WTC11 (cell line): ENCODE measurements at regions not wholly inside any gene's neighbourhood (a gene's known extent, or its start where the extent isn't known, plus 50 kb on each side); places are given as distances from the start of the nearest gene placed in this dataset.

ENCODE experiments used
- ATAC-seq: fragments of 200-7000 bp; cut with Tn5 transposase; 2 replicates; pipeline ENCODE4 v1.10.0; 2021; ENCODE audit warnings: mild to moderate bottlenecking, moderate library complexity
- CTCF ChIA-PET: fragments of 300-600 bp; sonication (Branson Sonifier 250); formaldehyde crosslinking; loops from one replicate; lab custom pipeline; 2021; ENCODE audit warnings: antibody characterized with exemption; lab: Charles Lee
- POLR2A ChIA-PET: fragments of 350-600 bp; sonication (Branson Sonifier 250); formaldehyde crosslinking; loops from one replicate; lab custom pipeline; 2021; ENCODE audit warnings: antibody characterized with exemption; lab: Charles Lee
- DNase-seq: peaks from one replicate; pipeline ENCODE4 v3.0.0; 2021; ENCODE audit warnings: low spot score
- H3K27ac Mint-ChIP-seq: 2 replicates; pipeline ENCODE4 v1.8.0; 2021; ENCODE audit warnings: mixed read lengths
- H3K27me3 Mint-ChIP-seq: 2 replicates; pipeline ENCODE4 v1.8.0; 2021; ENCODE audit warnings: low read depth, mild to moderate bottlenecking, moderate library complexity, mixed read lengths
- H3K36me3 Mint-ChIP-seq: 2 replicates; pipeline ENCODE4 v1.8.0; 2021; ENCODE audit warnings: mixed read lengths
- H3K4me1 Mint-ChIP-seq: 2 replicates; pipeline ENCODE4 v1.8.0; 2022; ENCODE audit warnings: mixed read lengths
- H3K4me3 Mint-ChIP-seq: 2 replicates; pipeline ENCODE4 v1.8.0; 2021; ENCODE audit warnings: mild to moderate bottlenecking, moderate library complexity, mixed read lengths
- H3K9me3 Mint-ChIP-seq: 2 replicates; pipeline ENCODE4 v1.8.0; 2021; ENCODE audit warnings: mixed read lengths
- EMX1 ChIP-seq: fragments of 250-450 bp; sonication (Bioruptor Pico); IDR thresholded peaks from 2 replicates; pipeline ENCODE4 v1.8.0; 2021; ENCODE audit warnings: mild to moderate bottlenecking
- ETV6 ChIP-seq: sonication (generic); formaldehyde crosslinking; IDR thresholded peaks from 2 replicates; pipeline ENCODE4 v1.8.1; 2022; ENCODE audit warnings: mild to moderate bottlenecking, missing genetic modification reagents
- FOXK1 ChIP-seq: sonication (generic); formaldehyde crosslinking; IDR thresholded peaks from 2 replicates; pipeline ENCODE4 v1.8.0; 2022; ENCODE audit warnings: mild to moderate bottlenecking, moderate library complexity, missing genetic modification reagents
- JUN ChIP-seq: sonication (generic); formaldehyde crosslinking; IDR thresholded peaks from 2 replicates; pipeline ENCODE4 v1.8.0; 2023; ENCODE audit warnings: mild to moderate bottlenecking, missing genetic modification reagents
- NR1H2 ChIP-seq: sonication (generic); formaldehyde crosslinking; IDR thresholded peaks from 2 replicates; pipeline ENCODE4 v1.9.0; 2021; ENCODE audit warnings: mild to moderate bottlenecking, moderate library complexity, missing genetic modification reagents
- SOX15 ChIP-seq: fragments of 250-450 bp; sonication (Bioruptor Pico); IDR thresholded peaks from 2 replicates; pipeline ENCODE4 v1.9.0; 2021; ENCODE audit warnings: mild to moderate bottlenecking
- SP1 ChIP-seq: sonication (generic); formaldehyde crosslinking; conservative IDR thresholded peaks from 2 replicates; pipeline ENCODE4 v1.8.1; 2022; ENCODE audit warnings: missing genetic modification reagents
- TEAD4 ChIP-seq: sonication (generic); formaldehyde crosslinking; IDR thresholded peaks from 2 replicates; pipeline ENCODE4 v1.8.0; 2022; ENCODE audit warnings: mild to moderate bottlenecking, missing genetic modification reagents
- ZNF232 ChIP-seq: sonication (generic); formaldehyde crosslinking; IDR thresholded peaks from 2 replicates; pipeline ENCODE4 v1.8.0; 2022; ENCODE audit warnings: mild to moderate bottlenecking, missing genetic modification reagents
- ZNF396 ChIP-seq: fragments of 250-450 bp; sonication (Bioruptor Pico); IDR thresholded peaks from 2 replicates; pipeline ENCODE4 v1.8.0; 2021; ENCODE audit warnings: mild to moderate bottlenecking, moderate library complexity, borderline replicate concordance
- ZNF423 ChIP-seq: fragments of 250-450 bp; sonication (Bioruptor Pico); IDR thresholded peaks from 2 replicates; pipeline ENCODE4 v2.1.2; 2022; ENCODE audit warnings: mild to moderate bottlenecking, moderate library complexity
- TF ChIP-seq, protein P1 (sequence below): sonication (generic); formaldehyde crosslinking; IDR thresholded peaks from 2 replicates; pipeline ENCODE4 v1.8.0; 2023; ENCODE audit warnings: mild to moderate bottlenecking, missing genetic modification reagents
- TF ChIP-seq, protein P2 (sequence below): sonication (generic); formaldehyde crosslinking; IDR thresholded peaks from 2 replicates; pipeline ENCODE4 v1.8.0; 2023; ENCODE audit warnings: missing genetic modification reagents
- TF ChIP-seq, protein P3 (sequence below): fragments of 250-450 bp; sonication (Bioruptor Pico); conservative IDR thresholded peaks from 2 replicates; pipeline ENCODE4 v1.9.0; 2021; ENCODE audit warnings: mild to moderate bottlenecking
- TF ChIP-seq, protein P4 (sequence below): sonication (generic); formaldehyde crosslinking; IDR thresholded peaks from 2 replicates; pipeline ENCODE4 v1.8.0; 2023; ENCODE audit warnings: missing genetic modification reagents, mild to moderate bottlenecking, borderline replicate concordance
- TF ChIP-seq, protein P5 (sequence below): sonication (generic); formaldehyde crosslinking; IDR thresholded peaks from 2 replicates; pipeline ENCODE4 v1.8.1; 2023; ENCODE audit warnings: mild to moderate bottlenecking, missing genetic modification reagents, borderline replicate concordance
- TF ChIP-seq, protein P6 (sequence below): sonication (generic); formaldehyde crosslinking; IDR thresholded peaks from 2 replicates; pipeline ENCODE4 v1.8.0; 2022; ENCODE audit warnings: mild to moderate bottlenecking, missing genetic modification reagents
- TF ChIP-seq, protein P7 (sequence below): sonication (generic); formaldehyde crosslinking; IDR thresholded peaks from 2 replicates; pipeline ENCODE4 v1.8.1; 2022; ENCODE audit warnings: mild to moderate bottlenecking, moderate library complexity, missing genetic modification reagents

DNA sequence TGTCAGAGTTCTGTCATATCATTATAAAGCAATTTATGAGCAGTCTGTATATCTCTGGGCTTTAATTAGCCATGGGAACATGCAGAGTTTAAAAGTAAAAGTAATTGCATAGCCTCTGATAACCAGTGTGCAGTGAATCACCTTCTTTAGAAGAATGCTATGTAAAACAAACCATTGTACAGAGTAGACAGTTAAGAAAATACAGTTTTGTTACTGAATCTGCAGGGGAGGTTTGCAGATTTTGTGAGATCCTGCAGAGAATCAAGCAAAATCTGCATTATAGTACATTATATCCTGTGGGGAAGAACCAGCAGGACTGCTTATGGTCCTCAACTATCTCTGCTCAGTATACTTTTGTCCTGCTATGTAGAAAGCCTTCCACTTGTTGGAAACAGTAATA is 396.2 kb upstream of the NAALADL2 start:
- peaks cover 2% of the 10 kb centered on the region; the same call in 1 of the 2 replicates for H3K9me3 Mint-ChIP-seq
- CTCF ChIA-PET, result no interaction called here
- 0 out of 2 replicates have a peak, but pooled peaks have one; percentile 22 for ATAC-seq
- H3K27me3 Mint-ChIP-seq, result no peaks in the 10 kb centered on the region
- H3K4me1 Mint-ChIP-seq, result peaks cover 30% of the 10 kb centered on the region
- no peak for TF ChIP-seq ZNF232 (CRISPR knock-in tag)
- no peak for TF ChIP-seq ETV6 (CRISPR knock-in tag)
- TF ChIP-seq JUN (CRISPR knock-in tag), result no peak
- TF ChIP-seq NR1H2 (CRISPR knock-in tag), result no peak
- TF ChIP-seq SP1 (CRISPR knock-in tag), result no peak
- TF ChIP-seq TEAD4 (CRISPR knock-in tag), result no peak
- no peak for TF ChIP-seq ZNF396
- TF ChIP-seq EMX1 (CRISPR knock-in tag), result no peak
- TF ChIP-seq, protein P1, sequence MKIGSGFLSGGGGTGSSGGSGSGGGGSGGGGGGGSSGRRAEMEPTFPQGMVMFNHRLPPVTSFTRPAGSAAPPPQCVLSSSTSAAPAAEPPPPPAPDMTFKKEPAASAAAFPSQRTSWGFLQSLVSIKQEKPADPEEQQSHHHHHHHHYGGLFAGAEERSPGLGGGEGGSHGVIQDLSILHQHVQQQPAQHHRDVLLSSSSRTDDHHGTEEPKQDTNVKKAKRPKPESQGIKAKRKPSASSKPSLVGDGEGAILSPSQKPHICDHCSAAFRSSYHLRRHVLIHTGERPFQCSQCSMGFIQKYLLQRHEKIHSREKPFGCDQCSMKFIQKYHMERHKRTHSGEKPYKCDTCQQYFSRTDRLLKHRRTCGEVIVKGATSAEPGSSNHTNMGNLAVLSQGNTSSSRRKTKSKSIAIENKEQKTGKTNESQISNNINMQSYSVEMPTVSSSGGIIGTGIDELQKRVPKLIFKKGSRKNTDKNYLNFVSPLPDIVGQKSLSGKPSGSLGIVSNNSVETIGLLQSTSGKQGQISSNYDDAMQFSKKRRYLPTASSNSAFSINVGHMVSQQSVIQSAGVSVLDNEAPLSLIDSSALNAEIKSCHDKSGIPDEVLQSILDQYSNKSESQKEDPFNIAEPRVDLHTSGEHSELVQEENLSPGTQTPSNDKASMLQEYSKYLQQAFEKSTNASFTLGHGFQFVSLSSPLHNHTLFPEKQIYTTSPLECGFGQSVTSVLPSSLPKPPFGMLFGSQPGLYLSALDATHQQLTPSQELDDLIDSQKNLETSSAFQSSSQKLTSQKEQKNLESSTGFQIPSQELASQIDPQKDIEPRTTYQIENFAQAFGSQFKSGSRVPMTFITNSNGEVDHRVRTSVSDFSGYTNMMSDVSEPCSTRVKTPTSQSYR (CRISPR knock-in tag), result no peak
- TF ChIP-seq ZNF423, result no peak
- POLR2A ChIA-PET, result no interaction called here
- no peak overlapping the region for H3K4me3 Mint-ChIP-seq
- H3K36me3 Mint-ChIP-seq, result 0 out of 2 replicates have a peak, but pooled peaks cover 5% of the 10 kb centered on the region
- H3K27ac Mint-ChIP-seq, result no peak overlapping the region
- no peak for DNase-seq

DNA sequence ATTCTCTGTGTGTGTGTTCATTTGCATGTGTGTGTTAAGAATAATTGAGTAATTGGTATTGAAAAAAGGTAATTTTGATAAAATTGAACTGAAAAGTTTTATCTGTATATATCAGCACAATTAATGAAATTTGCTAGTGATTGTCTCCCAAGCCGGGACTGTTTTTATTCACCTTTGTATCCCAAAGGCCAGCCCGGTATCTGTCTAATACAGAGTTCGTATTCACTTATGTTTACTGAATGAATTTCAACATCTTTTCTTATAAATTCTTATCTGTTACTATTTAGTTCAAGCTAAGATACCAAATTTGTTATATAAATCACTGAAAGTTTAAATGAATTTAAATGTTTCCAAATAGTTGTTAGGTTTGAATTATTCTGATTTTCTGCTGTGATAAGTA is 394.0 kb upstream of the NAALADL2 start:
- ChIA-PET CTCF (no interaction called here), POLR2A (no interaction called here)
- H3K4me3 Mint-ChIP-seq, result no peak overlapping the region
- no peak for ATAC-seq
- TF ChIP-seq ZNF396 (no peak), FOXK1 (CRISPR knock-in tag) (no peak), SOX15 (CRISPR knock-in tag) (no peak), SP1 (CRISPR knock-in tag) (no peak)
- TF ChIP-seq, protein P2, sequence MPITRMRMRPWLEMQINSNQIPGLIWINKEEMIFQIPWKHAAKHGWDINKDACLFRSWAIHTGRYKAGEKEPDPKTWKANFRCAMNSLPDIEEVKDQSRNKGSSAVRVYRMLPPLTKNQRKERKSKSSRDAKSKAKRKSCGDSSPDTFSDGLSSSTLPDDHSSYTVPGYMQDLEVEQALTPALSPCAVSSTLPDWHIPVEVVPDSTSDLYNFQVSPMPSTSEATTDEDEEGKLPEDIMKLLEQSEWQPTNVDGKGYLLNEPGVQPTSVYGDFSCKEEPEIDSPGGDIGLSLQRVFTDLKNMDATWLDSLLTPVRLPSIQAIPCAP (CRISPR knock-in tag), result no peak
- TF ChIP-seq, protein P3, sequence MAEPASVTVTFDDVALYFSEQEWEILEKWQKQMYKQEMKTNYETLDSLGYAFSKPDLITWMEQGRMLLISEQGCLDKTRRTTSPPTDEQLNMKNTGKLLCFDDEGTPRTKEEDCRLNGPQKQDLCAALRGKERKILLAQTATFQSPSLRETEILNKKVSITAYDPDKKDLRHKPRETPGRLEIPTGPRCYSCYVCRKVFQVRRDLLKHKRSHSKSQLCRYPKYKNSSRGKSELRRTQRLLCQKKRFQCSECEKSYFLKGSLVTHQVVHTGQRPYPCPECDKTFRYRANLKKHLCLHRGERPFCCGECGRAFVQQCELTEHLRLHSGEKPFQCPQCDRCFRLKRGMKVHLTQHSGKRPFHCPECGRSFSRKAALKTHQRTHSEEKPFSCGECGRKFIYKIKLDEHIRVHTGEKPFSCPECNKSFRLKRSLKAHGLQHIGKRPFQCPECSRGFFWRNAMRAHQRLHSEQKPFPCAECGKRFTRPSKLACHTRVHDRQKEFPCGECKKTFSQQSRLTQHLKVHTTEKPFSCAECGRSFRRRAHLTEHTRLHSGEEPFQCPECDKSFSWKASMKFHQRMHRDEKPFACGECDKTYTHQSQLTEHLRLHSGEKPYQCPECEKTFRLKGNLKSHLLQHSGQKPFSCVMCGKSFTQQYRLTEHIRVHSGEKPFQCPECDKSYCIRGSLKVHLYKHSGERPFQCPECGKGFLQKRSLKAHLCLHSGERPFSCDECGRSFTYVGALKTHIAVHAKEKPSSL (CRISPR knock-in tag), result no peak
- TF ChIP-seq, protein P4, sequence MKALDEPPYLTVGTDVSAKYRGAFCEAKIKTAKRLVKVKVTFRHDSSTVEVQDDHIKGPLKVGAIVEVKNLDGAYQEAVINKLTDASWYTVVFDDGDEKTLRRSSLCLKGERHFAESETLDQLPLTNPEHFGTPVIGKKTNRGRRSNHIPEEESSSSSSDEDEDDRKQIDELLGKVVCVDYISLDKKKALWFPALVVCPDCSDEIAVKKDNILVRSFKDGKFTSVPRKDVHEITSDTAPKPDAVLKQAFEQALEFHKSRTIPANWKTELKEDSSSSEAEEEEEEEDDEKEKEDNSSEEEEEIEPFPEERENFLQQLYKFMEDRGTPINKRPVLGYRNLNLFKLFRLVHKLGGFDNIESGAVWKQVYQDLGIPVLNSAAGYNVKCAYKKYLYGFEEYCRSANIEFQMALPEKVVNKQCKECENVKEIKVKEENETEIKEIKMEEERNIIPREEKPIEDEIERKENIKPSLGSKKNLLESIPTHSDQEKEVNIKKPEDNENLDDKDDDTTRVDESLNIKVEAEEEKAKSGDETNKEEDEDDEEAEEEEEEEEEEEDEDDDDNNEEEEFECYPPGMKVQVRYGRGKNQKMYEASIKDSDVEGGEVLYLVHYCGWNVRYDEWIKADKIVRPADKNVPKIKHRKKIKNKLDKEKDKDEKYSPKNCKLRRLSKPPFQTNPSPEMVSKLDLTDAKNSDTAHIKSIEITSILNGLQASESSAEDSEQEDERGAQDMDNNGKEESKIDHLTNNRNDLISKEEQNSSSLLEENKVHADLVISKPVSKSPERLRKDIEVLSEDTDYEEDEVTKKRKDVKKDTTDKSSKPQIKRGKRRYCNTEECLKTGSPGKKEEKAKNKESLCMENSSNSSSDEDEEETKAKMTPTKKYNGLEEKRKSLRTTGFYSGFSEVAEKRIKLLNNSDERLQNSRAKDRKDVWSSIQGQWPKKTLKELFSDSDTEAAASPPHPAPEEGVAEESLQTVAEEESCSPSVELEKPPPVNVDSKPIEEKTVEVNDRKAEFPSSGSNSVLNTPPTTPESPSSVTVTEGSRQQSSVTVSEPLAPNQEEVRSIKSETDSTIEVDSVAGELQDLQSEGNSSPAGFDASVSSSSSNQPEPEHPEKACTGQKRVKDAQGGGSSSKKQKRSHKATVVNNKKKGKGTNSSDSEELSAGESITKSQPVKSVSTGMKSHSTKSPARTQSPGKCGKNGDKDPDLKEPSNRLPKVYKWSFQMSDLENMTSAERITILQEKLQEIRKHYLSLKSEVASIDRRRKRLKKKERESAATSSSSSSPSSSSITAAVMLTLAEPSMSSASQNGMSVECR (CRISPR knock-in tag), result no peak
- TF ChIP-seq, protein P5, sequence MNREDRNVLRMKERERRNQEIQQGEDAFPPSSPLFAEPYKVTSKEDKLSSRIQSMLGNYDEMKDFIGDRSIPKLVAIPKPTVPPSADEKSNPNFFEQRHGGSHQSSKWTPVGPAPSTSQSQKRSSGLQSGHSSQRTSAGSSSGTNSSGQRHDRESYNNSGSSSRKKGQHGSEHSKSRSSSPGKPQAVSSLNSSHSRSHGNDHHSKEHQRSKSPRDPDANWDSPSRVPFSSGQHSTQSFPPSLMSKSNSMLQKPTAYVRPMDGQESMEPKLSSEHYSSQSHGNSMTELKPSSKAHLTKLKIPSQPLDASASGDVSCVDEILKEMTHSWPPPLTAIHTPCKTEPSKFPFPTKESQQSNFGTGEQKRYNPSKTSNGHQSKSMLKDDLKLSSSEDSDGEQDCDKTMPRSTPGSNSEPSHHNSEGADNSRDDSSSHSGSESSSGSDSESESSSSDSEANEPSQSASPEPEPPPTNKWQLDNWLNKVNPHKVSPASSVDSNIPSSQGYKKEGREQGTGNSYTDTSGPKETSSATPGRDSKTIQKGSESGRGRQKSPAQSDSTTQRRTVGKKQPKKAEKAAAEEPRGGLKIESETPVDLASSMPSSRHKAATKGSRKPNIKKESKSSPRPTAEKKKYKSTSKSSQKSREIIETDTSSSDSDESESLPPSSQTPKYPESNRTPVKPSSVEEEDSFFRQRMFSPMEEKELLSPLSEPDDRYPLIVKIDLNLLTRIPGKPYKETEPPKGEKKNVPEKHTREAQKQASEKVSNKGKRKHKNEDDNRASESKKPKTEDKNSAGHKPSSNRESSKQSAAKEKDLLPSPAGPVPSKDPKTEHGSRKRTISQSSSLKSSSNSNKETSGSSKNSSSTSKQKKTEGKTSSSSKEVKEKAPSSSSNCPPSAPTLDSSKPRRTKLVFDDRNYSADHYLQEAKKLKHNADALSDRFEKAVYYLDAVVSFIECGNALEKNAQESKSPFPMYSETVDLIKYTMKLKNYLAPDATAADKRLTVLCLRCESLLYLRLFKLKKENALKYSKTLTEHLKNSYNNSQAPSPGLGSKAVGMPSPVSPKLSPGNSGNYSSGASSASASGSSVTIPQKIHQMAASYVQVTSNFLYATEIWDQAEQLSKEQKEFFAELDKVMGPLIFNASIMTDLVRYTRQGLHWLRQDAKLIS (CRISPR knock-in tag), result no peak
- TF ChIP-seq, protein P6, sequence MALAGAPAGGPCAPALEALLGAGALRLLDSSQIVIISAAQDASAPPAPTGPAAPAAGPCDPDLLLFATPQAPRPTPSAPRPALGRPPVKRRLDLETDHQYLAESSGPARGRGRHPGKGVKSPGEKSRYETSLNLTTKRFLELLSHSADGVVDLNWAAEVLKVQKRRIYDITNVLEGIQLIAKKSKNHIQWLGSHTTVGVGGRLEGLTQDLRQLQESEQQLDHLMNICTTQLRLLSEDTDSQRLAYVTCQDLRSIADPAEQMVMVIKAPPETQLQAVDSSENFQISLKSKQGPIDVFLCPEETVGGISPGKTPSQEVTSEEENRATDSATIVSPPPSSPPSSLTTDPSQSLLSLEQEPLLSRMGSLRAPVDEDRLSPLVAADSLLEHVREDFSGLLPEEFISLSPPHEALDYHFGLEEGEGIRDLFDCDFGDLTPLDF, result no peak
- TF ChIP-seq, protein P7, sequence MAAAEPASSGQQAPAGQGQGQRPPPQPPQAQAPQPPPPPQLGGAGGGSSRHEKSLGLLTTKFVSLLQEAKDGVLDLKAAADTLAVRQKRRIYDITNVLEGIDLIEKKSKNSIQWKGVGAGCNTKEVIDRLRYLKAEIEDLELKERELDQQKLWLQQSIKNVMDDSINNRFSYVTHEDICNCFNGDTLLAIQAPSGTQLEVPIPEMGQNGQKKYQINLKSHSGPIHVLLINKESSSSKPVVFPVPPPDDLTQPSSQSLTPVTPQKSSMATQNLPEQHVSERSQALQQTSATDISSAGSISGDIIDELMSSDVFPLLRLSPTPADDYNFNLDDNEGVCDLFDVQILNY (CRISPR knock-in tag), result no peak
- peaks cover 30% of the 10 kb centered on the region for H3K4me1 Mint-ChIP-seq
- H3K36me3 Mint-ChIP-seq, result 0 out of 2 replicates have a peak, but pooled peaks cover 8% of the 10 kb centered on the region
- peaks cover 3% of the 10 kb centered on the region; the same call in 1 of the 2 replicates for H3K9me3 Mint-ChIP-seq
- no peak overlapping the region for H3K27ac Mint-ChIP-seq
- DNase-seq, result no peak
- no peaks in the 10 kb centered on the region for H3K27me3 Mint-ChIP-seq
